ENCODE measurements at regions not wholly inside any gene's neighbourhood (a gene's known extent, or its start where the extent isn't known, plus 50 kb on each side); places are given as distances from the start of the nearest gene placed in this dataset.

GRCh38 chr4:133062851-133063250 is 86.2 kb upstream of the PCDH10 start:
- no peak for DNase-seq

GRCh38 chr4:133068083-133068482 is 81.0 kb upstream of the PCDH10 start:
- DNase-seq = no peak

DNA sequence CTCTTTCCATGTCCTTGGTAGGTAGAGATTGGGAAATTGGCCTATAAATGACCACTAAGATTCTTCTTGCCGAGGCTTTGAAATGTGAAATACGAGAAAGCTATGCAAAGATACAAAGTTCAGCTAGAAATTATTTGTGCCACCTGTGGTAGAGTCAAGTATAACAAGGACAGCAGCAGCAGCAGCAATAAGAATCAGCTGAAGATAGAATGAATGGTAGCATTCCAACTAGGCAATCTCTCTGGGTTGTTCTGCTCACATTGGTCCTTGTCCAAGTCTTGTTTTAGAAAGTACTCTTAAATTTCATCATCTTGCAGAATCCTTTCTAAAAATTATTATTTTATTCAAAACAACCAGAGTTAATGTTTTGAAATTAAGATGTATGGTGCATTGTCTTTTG is 67.8 kb upstream of the PCDH10 start:
- DNase-seq = no peak

DNA sequence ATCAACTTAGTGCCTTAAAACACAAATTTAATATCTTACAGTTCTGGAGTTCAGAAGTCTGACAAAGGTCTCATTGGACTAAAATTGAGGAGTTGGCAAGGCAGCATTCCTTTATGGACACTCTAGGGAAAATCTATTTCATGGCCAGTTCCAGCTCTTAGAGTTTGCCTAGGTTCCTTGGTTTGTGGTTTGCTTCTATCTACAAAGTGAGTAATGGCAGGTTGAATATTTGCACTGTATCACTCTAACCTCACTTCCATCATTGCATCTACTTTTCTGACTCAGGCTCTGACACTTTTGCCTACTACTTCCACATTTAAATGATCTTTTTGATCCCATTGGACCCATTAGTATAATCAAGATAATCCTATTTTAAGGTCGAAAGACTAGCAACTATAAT is 64.7 kb upstream of the PCDH10 start:
- no peak for DNase-seq

GRCh38 chr4:133095591-133095990 is 53.5 kb upstream of the PCDH10 start:
- DNase-seq = no peak

GRCh38 chr4:133096972-133097371 is 52.1 kb upstream of the PCDH10 start:
- no peak for DNase-seq
